HG03571 (cell line): ENCODE measurements at regions not wholly inside any gene's neighbourhood (a gene's known extent, or its start where the extent isn't known, plus 50 kb on each side); places are given as distances from the start of the nearest gene placed in this dataset.

Source experiments
- ATAC-seq: cut with Tn5 transposase; IDR thresholded peaks from one replicate; pipeline ENCODE4 v1.9.1; 2021; ENCODE audit not compliant: unreplicated experiment

GRCh38 chr6:163983679-163984078 is 569.2 kb downstream of the QKI start:
- ATAC-seq = no peak

DNA sequence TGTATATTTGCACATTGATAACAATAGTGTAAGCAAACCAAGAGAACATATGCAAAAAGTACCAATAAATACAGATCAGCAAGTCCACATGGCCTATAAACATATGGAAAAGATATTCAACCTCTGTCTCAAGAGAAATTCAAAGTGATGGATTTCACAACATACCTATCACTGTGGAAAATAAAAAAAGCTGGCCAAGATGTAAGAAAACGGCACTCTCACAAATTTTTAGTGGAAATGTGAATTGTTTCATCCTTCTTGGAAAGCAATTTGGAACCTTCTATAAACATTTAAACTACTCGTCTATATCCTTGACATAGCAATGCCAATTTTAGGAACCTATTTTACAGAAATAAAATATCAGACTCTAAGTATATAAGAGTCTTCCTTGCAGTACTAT is 559.8 kb downstream of the QKI start:
- ATAC-seq = no peak

GRCh38 chr6:163971841-163972838 is 557.6 kb downstream of the QKI start:
- ATAC-seq = no peak

DNA sequence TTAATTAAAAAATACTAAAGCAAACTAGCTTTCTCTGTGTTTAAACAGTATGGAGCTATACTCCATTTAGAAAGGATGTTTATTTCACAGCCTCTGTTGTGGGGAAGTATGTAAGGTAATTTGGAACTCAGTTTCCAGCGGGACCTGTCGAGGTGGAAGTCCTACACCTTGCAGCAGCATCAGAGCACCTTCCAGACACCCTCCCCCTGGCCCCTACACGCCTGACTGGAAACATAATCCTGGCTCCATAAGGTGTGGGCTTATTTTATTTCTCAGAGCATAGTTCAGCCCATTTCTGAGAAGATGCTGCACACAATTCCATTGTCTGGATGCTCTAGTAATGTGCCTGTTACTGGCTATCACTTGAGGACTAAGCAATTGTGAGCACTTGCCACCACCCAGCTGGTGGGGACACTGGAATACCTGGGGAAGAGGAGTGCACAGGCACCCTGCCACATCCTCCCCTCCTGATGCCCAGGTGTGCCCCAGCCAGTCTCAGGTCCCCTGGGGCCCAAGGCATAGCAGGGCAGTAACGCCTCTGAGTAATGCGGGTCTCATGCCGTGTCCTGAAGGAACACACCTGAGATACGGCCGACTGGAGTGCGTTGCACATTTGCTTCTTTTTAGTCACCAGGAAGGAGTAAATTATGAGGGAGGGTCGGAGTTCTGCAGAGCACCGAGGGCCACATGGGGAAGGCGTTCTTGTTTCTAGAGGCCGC is 556.5 kb downstream of the QKI start:
- no peak for ATAC-seq

- ATAC-seq = no peak
Observed at GRCh38 chr6:163965426-163966348, 551.2 kb downstream of the QKI start.

- ATAC-seq = no peak
Observed at GRCh38 chr6:163964789-163965188, 550.3 kb downstream of the QKI start.

DNA sequence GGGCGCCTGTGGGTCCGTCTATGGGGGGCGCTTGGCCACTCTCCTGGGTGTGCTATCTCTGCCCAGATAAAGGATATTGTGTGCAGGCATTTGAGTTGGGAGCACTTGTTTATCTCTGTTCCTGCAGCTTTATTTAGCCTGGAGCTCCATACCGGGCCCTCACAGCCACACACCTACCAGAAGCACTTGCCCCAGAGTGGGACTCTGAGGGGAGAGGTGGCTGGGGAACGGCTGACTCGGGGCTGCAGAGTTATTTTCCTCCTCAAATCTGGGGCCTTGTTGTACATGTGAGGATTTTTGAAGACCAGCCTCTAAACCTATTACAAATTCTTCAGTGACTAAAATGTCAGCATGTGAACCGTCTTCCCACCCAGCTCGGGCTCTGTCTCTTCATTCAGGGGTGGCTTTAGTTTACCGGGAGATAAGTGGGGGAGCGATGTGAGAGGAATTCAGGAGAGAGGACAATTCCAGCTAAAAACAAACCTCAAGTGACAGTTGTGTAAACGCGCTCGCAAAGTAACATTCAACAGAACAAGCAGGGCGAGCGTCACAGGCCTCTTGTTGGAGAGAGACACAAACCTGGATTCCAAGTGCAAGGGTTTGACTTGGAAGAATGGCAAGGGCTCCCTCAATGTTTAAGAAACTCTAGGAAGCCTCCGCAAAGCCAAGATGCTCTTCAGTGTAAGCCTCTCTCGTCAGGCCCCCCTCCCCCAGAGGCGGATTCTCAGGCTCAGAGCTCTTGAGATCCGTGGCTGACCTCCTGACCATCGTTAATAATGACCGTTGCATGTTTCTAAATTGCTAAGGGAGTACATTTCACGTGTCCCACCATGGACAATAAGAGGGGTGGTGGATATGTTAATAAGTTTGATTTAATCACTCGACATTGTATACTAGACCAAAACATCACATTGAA is 548.9 kb downstream of the QKI start:
- no peak for ATAC-seq

DNA sequence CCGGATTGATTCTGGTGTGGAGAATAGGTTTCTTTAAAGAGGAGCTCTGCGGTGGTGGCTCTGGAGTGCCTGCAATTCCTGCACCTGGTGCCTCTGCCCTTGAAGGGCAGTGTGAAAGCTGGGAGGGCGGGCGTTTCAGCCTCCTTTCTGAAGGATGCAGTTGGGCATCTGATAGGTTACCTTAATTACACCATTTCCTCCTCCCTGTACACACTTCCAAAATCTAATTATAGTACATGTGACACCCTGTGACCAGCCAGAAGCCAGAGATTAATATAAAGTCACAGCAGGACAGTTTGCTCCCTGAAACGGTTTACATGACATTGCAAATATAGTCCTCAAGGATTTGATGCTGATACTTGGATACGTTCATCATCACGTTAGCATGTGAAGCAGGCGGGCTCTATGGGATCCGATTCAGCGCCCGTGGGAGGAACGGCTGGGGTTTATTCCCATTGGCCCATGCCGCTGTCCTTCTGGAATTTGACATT is 548.2 kb downstream of the QKI start:
- ATAC-seq = no peak

DNA sequence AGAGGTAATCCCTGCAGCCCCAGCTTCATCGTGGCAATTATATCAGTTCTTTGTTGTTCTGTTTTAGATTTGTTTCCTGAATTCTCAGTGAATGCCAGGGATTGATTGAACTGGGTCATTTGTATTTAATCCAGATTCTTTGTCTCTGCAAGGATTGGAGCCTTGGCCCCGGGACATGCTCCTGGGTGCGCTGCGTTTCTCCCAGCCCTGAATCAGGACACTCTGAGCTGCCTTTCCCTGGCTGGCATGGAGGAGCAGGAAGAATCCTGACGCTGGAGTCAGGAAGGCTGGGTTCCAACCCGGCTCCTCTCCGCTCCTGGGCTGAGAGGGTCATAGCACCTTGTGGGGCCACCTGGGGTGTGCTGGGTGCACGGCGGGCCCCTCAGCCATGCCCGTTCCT is 545.6 kb downstream of the QKI start:
- no peak for ATAC-seq

GRCh38 chr6:163958646-163959045 is 544.1 kb downstream of the QKI start:
- ATAC-seq = no peak

DNA sequence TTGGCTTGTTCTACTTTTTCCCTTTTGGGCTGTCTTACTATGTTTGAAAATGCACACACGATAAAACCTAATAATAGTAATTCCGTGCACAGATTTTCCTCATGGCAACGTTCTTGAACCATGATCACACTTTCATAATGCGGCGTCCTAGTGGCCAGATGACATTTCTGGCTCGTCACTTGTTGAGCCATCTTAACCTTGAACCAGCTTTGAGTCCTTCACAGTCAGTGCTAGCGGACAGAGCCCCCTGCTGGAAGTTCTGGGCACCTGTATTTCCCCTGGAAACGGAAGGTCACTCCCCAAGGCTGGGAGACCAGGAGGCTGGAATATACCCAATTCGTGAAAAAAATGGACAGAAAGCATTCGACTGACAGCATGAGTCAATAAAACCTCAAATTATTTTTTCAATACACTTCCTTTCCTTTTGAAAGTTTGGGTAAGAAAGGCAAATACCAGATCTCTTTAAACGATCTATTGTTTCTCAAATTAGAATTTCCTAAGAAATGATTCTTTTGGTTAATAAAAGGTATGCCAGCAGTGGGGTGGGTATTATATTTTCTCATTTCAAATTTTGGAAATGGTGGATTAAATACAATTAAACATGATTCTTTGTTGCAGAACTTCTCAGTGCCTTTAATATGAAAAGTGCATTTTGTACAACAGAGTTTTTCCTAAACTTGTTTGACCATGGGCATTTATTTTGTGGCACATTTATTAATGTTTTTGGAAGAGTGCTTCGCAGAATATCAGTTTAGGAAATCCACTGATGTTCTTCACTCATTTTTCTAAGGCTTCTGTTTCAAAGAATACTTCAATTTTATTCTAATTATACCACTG is 542.3 kb downstream of the QKI start:
- peak; percentile 97 for ATAC-seq

GRCh38 chr6:163955756-163956155 is 541.2 kb downstream of the QKI start:
- no peak for ATAC-seq

GRCh38 chr6:163955096-163955495 is 540.6 kb downstream of the QKI start:
- no peak for ATAC-seq

GRCh38 chr6:163954088-163954775 is 539.7 kb downstream of the QKI start:
- no peak for ATAC-seq

GRCh38 chr6:163952005-163952404 is 537.5 kb downstream of the QKI start:
- no peak for ATAC-seq

DNA sequence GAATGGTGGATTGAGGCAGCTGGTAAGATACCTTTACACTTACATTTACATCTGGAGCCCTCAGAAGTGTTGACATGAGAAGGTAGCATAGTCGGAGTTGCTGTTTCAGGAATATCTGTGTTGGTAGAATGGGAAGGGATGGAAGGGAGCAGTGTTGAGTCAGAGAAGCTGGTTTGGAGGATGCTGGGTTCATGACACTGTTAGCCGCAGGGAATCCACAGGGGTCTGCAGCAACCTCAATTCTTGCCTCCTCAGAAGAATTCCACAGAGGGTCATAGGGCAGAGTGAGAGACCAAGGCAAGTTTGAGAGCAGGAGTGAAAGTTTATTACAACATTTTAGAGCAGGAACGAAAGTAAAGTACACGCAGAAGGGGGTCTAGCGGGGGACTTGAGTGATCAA is 536.8 kb downstream of the QKI start:
- no peak for ATAC-seq

DNA sequence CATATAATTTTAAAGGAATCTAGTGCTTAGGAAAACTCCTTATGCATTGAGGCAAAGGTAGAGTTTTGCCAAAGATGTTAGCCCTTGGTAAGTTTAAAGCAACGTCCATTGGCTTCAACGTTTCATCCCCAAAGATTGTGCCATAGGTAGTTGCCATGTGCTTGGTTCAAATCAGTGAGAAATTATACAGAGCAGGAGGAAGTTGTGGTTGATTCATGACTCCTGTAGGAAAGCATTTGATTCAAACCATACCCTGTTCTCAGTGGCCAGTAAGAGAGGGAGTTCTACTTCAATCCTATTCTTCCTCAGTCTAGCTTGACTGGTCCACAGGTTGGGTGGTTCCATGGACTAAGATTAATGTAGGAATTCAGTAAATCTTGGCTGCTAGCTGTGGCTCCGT is 535.6 kb downstream of the QKI start:
- ATAC-seq = no peak

DNA sequence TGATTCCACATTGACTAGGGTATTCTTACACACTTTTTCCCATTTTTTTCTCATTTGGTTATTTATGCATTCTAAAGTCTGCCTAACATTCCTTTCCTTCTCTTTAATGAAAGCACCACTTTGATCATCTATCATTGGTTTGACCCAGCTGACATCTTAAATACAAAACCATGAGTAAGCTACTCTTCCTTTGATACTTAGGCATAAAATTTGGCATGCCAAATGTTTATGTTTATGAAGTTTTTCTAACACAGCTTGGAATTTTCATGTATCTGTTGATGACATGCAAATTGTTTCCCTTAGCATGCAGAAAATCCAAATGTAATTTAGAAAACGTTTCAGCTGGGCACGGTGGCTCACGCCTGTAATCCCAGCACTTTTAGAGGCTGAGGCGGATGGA is 534.9 kb downstream of the QKI start:
- no peak for ATAC-seq
